HepG2 (cell line): ENCODE measurements at regions not wholly inside any gene's neighbourhood (a gene's known extent, or its start where the extent isn't known, plus 50 kb on each side); places are given as distances from the start of the nearest gene placed in this dataset.

ENCODE experiments used
- CHD2 ChIP-seq: IDR thresholded peaks from 2 replicates; pipeline ENCODE4 v1.6.1; 2011; ENCODE audit warnings: low read depth, low read length, improper control_type of control experiment
- HES4 ChIP-seq: sonication (generic); formaldehyde crosslinking; IDR thresholded peaks from 2 replicates; pipeline ENCODE4 v1.9.0; 2021; ENCODE audit warnings: mild to moderate bottlenecking, missing genetic modification reagents, borderline replicate concordance
- HOXA9 ChIP-seq: sonication (generic); formaldehyde crosslinking; IDR thresholded peaks from 2 replicates; pipeline ENCODE4 v1.8.1; 2022; ENCODE audit warnings: missing genetic modification reagents, mild to moderate bottlenecking, moderate library complexity, borderline replicate concordance
- LCORL ChIP-seq, 2 experiments: fragments of 450-650 bp in 1 of 2; sonication (generic) in 1 of 2; formaldehyde crosslinking in 1 of 2; IDR thresholded peaks; 2 replicates each; pipeline versions ENCODE4 v1.5.0 to v1.6.1; 2017 to 2020; ENCODE audit warnings: antibody characterized with exemption in 1 of 2, missing genetic modification reagents in 1 of 2
- MAZ ChIP-seq, 2 experiments: sonication (generic) in 1 of 2; formaldehyde crosslinking in 1 of 2; IDR thresholded peaks; 2 replicates each; pipeline versions ENCODE4 v1.5.0 to v1.6.1; 2012 to 2020; ENCODE audit warnings: low read depth in 2 of 2, mild to moderate bottlenecking in 2 of 2, borderline replicate concordance in 1 of 2, improper control_type of control experiment in 1 of 2, low read length in 1 of 2, missing genetic modification reagents in 1 of 2, moderate library complexity in 1 of 2
- MYNN ChIP-seq: sonication (generic); formaldehyde crosslinking; IDR thresholded peaks from 2 replicates; pipeline ENCODE4 v1.4.0; 2020; ENCODE audit warnings: mild to moderate bottlenecking, low read depth, missing genetic modification reagents
- NBN ChIP-seq: fragments of 450-650 bp; conservative IDR thresholded peaks from 2 replicates; pipeline ENCODE4 v1.6.1; 2017
- NR1H2 ChIP-seq: sonication (generic); formaldehyde crosslinking; IDR thresholded peaks from 2 replicates; pipeline ENCODE4 v1.8.1; 2022; ENCODE audit warnings: low read depth, missing genetic modification reagents, borderline replicate concordance
- SNAPC2 ChIP-seq: sonication (generic); formaldehyde crosslinking; IDR thresholded peaks from 2 replicates; pipeline ENCODE4 v1.8.1; 2022; ENCODE audit warnings: mild to moderate bottlenecking, missing genetic modification reagents
- SYNCRIP ChIP-seq: fragments of 200-400 bp; formaldehyde crosslinking; IDR thresholded peaks from 2 replicates; pipeline ENCODE4 v1.6.1; 2018; ENCODE audit warnings: mild to moderate bottlenecking, low read depth, low read length; ENCODE audit not compliant: insufficient read depth
- U2AF1 ChIP-seq: fragments of 200-400 bp; formaldehyde crosslinking; optimal IDR thresholded peaks from 2 replicates; pipeline ENCODE3; 2017; ENCODE audit warnings: mild to moderate bottlenecking, low read depth, low read length
- ZBTB1 ChIP-seq: sonication (generic); formaldehyde crosslinking; IDR thresholded peaks from 2 replicates; pipeline ENCODE4 v1.4.0; 2020; ENCODE audit warnings: missing genetic modification reagents, borderline replicate concordance
- ZEB1 ChIP-seq: IDR thresholded peaks from 2 replicates; pipeline ENCODE4 v1.6.1; 2012; ENCODE audit warnings: mild to moderate bottlenecking, low read depth, inconsistent platforms; ENCODE audit not compliant: insufficient replicate concordance
- ZFX ChIP-seq: sonication (generic); formaldehyde crosslinking; IDR thresholded peaks from 2 replicates; pipeline ENCODE4 v1.4.0; 2020; ENCODE audit warnings: mild to moderate bottlenecking, low read depth, missing genetic modification reagents, moderate library complexity
- ZNF121 ChIP-seq: sonication (generic); formaldehyde crosslinking; IDR thresholded peaks from 2 replicates; pipeline ENCODE4 v1.5.0; 2020; ENCODE audit warnings: mild to moderate bottlenecking, missing genetic modification reagents
- ZNF296 ChIP-seq: sonication (generic); formaldehyde crosslinking; conservative IDR thresholded peaks from 2 replicates; pipeline ENCODE4 v1.5.0; 2020; ENCODE audit warnings: mild to moderate bottlenecking, missing genetic modification reagents
- ZNF350 ChIP-seq: sonication (generic); formaldehyde crosslinking; IDR thresholded peaks from 2 replicates; pipeline ENCODE4 v1.4.0; 2020; ENCODE audit warnings: mild to moderate bottlenecking, low read depth, missing genetic modification reagents, borderline replicate concordance
- ZNF451 ChIP-seq: sonication (generic); formaldehyde crosslinking; IDR thresholded peaks from 2 replicates; pipeline ENCODE4 v1.5.0; 2020; ENCODE audit warnings: mild to moderate bottlenecking, missing genetic modification reagents
- ZNF768 ChIP-seq: sonication (generic); formaldehyde crosslinking; IDR thresholded peaks from 2 replicates; pipeline ENCODE4 v1.4.0; 2020; ENCODE audit warnings: missing genetic modification reagents
- ZNF777 ChIP-seq: sonication (generic); formaldehyde crosslinking; IDR thresholded peaks from 2 replicates; pipeline ENCODE4 v1.4.0; 2020; ENCODE audit warnings: missing genetic modification reagents
- TF ChIP-seq, protein P1 (sequence below): sonication (generic); formaldehyde crosslinking; IDR thresholded peaks from 2 replicates; pipeline ENCODE4 v1.8.0; 2022; ENCODE audit warnings: missing genetic modification reagents, mild to moderate bottlenecking, inconsistent platforms, borderline replicate concordance
- TF ChIP-seq, protein P2 (sequence below): sonication (generic); formaldehyde crosslinking; IDR thresholded peaks from 2 replicates; pipeline ENCODE4 v1.4.0; 2020; ENCODE audit warnings: missing genetic modification reagents, borderline replicate concordance
- TF ChIP-seq, protein P3 (sequence below): sonication (generic); formaldehyde crosslinking; conservative IDR thresholded peaks from 2 replicates; pipeline ENCODE4 v1.8.0; 2022; ENCODE audit warnings: missing genetic modification reagents
- TF ChIP-seq, protein P4 (sequence below): sonication (generic); formaldehyde crosslinking; IDR thresholded peaks from 2 replicates; pipeline ENCODE4 v1.5.0; 2020; ENCODE audit warnings: missing genetic modification reagents, mild to moderate bottlenecking, borderline replicate concordance

DNA sequence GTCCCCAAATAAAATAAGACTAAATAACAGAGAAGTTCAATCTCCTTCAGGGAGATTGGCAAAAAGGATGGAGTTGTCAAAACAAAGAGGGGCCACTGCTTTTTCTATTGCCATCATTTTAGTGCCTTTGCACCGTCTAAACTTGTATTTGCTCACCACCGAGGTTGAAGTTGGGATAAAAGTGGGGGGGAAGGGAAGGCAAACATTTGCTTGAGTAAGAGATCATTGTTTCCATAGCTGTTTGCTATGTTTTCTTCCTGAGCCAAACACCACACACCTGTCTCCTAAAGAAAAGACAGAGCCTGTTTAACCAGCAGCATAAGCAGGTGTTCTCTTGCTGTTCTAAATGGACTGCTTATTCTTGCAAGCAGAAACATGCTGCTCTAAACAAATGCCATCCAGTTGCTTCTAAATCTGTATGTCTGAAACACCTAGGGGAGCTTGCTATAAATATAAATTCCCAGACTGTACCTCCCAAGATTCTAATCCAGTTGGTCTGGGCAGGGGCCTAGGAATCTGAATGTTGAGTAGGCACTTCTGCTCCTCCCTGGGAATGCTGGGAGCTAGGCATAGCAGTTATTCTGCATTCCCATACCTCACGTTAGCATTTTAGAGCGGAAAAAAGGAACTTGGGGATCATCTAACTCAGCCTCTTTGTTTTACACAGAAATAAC lies 179.4 kb upstream of the ARL4C start (continued):
- no peak for TF ChIP-seq ZNF768 (CRISPR knock-in tag)
- TF ChIP-seq, protein P1, sequence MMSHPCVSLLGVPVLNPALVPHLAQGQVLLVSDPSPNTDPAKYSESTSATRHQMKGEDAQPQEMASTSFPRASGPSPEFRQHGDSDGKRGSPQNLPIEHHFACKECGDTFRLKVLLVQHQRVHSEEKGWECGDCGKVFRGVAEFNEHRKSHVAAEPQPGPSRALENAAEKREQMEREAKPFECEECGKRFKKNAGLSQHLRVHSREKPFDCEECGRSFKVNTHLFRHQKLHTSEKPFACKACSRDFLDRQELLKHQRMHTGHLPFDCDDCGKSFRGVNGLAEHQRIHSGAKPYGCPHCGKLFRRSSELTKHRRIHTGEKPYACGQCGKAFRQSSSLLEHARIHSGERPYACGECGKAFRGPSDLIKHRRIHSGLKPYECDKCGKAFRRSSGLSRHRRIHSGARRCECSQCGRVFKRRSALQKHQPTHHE = no peak
- TF ChIP-seq HOXA9 (CRISPR knock-in tag) = no peak
- no peak for TF ChIP-seq ZNF451
- TF ChIP-seq, protein P2, sequence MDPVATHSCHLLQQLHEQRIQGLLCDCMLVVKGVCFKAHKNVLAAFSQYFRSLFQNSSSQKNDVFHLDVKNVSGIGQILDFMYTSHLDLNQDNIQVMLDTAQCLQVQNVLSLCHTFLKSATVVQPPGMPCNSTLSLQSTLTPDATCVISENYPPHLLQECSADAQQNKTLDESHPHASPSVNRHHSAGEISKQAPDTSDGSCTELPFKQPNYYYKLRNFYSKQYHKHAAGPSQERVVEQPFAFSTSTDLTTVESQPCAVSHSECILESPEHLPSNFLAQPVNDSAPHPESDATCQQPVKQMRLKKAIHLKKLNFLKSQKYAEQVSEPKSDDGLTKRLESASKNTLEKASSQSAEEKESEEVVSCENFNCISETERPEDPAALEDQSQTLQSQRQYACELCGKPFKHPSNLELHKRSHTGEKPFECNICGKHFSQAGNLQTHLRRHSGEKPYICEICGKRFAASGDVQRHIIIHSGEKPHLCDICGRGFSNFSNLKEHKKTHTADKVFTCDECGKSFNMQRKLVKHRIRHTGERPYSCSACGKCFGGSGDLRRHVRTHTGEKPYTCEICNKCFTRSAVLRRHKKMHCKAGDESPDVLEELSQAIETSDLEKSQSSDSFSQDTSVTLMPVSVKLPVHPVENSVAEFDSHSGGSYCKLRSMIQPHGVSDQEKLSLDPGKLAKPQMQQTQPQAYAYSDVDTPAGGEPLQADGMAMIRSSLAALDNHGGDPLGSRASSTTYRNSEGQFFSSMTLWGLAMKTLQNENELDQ = no peak; the same call in 1 of the 2 replicates
- TF ChIP-seq, protein P3, sequence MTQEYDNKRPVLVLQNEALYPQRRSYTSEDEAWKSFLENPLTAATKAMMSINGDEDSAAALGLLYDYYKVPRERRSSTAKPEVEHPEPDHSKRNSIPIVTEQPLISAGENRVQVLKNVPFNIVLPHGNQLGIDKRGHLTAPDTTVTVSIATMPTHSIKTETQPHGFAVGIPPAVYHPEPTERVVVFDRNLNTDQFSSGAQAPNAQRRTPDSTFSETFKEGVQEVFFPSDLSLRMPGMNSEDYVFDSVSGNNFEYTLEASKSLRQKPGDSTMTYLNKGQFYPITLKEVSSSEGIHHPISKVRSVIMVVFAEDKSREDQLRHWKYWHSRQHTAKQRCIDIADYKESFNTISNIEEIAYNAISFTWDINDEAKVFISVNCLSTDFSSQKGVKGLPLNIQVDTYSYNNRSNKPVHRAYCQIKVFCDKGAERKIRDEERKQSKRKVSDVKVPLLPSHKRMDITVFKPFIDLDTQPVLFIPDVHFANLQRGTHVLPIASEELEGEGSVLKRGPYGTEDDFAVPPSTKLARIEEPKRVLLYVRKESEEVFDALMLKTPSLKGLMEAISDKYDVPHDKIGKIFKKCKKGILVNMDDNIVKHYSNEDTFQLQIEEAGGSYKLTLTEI (CRISPR knock-in tag) = no peak
- TF ChIP-seq MYNN (CRISPR knock-in tag) = no peak
- TF ChIP-seq SYNCRIP = no peak
- peak; percentile 17; the same call in 1 of the 2 replicates for TF ChIP-seq ZNF350
- no peak for TF ChIP-seq ZNF777 (CRISPR knock-in tag)
- TF ChIP-seq U2AF1 = no peak
- no peak for TF ChIP-seq NBN
- peak; percentile 40; the same call in 1 of the 2 replicates for TF ChIP-seq ZFX (CRISPR knock-in tag)
- no peak for TF ChIP-seq SNAPC2
- peak; percentile 35; the same call in 1 of the 2 replicates for TF ChIP-seq ZNF121 (CRISPR knock-in tag)
- TF ChIP-seq ZBTB1 (CRISPR knock-in tag) = no peak
- TF ChIP-seq NR1H2 = no peak
- TF ChIP-seq MAZ (IDR thresholded peaks at IDR 0.05; ENCODE audit: borderline replicate concordance, low read depth, low read length) = no peak
- peak; percentile 61; the same call in 1 of the 2 replicates for TF ChIP-seq MAZ (CRISPR knock-in tag; IDR thresholded peaks at IDR 0.05; ENCODE audit: low read depth)
- TF ChIP-seq ZEB1 = peak; percentile 92
- TF ChIP-seq LCORL (IDR thresholded peaks at IDR 0.05) = 0 out of 2 replicates have a peak, but pooled peaks have one; percentile 49
- peak; percentile 87 for TF ChIP-seq LCORL (CRISPR knock-in tag; IDR thresholded peaks at IDR 0.05)
- TF ChIP-seq CHD2 = no peak; the same call in 1 of the 2 replicates
- no peak for TF ChIP-seq ZNF296 (CRISPR knock-in tag)
- TF ChIP-seq, protein P4, sequence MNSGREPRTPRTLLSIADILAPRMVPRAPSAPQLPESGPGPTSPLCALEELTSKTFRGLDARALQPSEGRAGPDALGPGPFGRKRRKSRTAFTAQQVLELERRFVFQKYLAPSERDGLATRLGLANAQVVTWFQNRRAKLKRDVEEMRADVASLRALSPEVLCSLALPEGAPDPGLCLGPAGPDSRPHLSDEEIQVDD = no peak
- no peak for TF ChIP-seq HES4
